Esophagus muscularis mucosa (tissue), 4 donors: ENCODE measurements at regions not wholly inside any gene's neighbourhood (a gene's known extent, or its start where the extent isn't known, plus 50 kb on each side); places are given as distances from the start of the nearest gene placed in this dataset.

Experiments
- EP300 ChIP-seq: sonication (generic); formaldehyde crosslinking; IDR thresholded peaks from one replicate; pipeline ENCODE4 v1.6.1; 2017; ENCODE audit warnings: antibody characterized with exemption
- POLR2A ChIP-seq: fragments of 450-650 bp; IDR thresholded peaks from one replicate; pipeline ENCODE4 v1.6.1; 2017; ENCODE audit warnings: antibody characterized with exemption, moderate library complexity, mild to moderate bottlenecking, low read depth
- POLR2AphosphoS5 ChIP-seq, 2 donors: sonication (generic); formaldehyde crosslinking; IDR thresholded peaks; one replicate each; pipeline ENCODE4 v1.6.1; 2017; ENCODE audit warnings: antibody characterized with exemption in 2 of 2
- TF ChIP-seq, protein P1 (sequence below), 3 experiments: fragments of 200-600 bp in 2 of 3; fragments of 450-650 bp in 1 of 3; sonication (generic) in 2 of 3; IDR thresholded peaks; one replicate each; pipeline ENCODE4 v1.5.1; 2017 to 2019; ENCODE audit warnings: antibody characterized with exemption in 3 of 3, mild to moderate bottlenecking in 2 of 3, moderate library complexity in 1 of 3

DNA sequence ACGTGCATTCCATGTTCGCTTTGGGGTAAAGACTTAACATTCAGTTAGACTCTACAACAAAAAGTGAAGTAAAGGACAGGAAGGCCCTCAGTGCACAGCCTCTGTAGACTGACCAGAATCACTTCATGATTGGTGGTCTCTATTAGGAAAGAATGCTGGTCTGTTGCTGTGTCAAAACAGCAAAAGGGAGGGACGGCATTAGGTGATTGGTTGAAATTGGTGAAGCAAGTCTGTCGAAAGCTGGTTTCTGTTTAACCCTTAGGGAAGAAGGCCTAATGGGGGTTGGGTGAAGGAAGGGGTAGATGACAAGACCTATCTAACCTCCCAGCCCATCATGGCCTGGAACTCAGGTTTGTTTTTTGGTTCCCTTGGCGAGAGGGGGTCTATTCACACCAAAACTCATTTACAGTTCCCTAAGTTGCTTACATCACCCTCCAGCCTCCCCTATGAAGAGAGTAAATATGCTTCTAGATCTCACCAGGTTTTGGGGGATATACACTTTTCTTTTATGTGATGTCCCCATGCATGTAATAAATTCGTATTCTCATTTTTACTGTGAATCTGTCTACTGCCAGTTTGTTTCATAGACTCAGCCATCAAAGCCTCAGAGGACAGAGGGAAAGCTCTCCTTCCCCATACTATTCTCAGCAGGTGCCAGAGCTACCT, 65.6 kb downstream of the TMEM17 start:
- TF ChIP-seq, protein P1, sequence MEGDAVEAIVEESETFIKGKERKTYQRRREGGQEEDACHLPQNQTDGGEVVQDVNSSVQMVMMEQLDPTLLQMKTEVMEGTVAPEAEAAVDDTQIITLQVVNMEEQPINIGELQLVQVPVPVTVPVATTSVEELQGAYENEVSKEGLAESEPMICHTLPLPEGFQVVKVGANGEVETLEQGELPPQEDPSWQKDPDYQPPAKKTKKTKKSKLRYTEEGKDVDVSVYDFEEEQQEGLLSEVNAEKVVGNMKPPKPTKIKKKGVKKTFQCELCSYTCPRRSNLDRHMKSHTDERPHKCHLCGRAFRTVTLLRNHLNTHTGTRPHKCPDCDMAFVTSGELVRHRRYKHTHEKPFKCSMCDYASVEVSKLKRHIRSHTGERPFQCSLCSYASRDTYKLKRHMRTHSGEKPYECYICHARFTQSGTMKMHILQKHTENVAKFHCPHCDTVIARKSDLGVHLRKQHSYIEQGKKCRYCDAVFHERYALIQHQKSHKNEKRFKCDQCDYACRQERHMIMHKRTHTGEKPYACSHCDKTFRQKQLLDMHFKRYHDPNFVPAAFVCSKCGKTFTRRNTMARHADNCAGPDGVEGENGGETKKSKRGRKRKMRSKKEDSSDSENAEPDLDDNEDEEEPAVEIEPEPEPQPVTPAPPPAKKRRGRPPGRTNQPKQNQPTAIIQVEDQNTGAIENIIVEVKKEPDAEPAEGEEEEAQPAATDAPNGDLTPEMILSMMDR (IDR thresholded peaks at IDR 0.05): no peak
- TF ChIP-seq POLR2A (no peak), POLR2AphosphoS5 (IDR thresholded peaks at IDR 0.05) (no peak), EP300 (no peak)
